HCT116 (cell line): ENCODE measurements at regions not wholly inside any gene's neighbourhood (a gene's known extent, or its start where the extent isn't known, plus 50 kb on each side); places are given as distances from the start of the nearest gene placed in this dataset.

Source experiments
- ATAC-seq: fragments of 200-7000 bp; cut with Tn5 transposase; 2 replicates; pipeline ENCODE4 v1.9.1; 2020; ENCODE audit warnings: mild to moderate bottlenecking, moderate library complexity
- BruUV-seq: library from RNA; stranded (reverse); fragments of 400-500 nt; replicated peaks from 2 replicates; lab custom pipeline; 2021; lab: Mats Ljungman, UMichigan
- CTCF ChIA-PET: fragments of 300-600 bp; sonication (Branson Sonifier 250); formaldehyde crosslinking; loops from one replicate; lab custom pipeline; 2021; ENCODE audit warnings: antibody characterized with exemption; lab: Charles Lee
- POLR2A ChIA-PET: fragments of 300-600, 350-600 bp; sonication (Branson Sonifier 250); formaldehyde crosslinking; loops from one replicate; lab custom pipeline; 2021; ENCODE audit warnings: antibody characterized with exemption; lab: Charles Lee
- RAD21 ChIA-PET, 2 experiments: fragments of 300-600 bp; sonication (Branson Sonifier 250); formaldehyde crosslinking; loops; one replicate each; lab custom pipeline; 2023; ENCODE audit warnings: low total read pairs in 2 of 2; ENCODE audit not compliant: uncharacterized antibody in 2 of 2, unreplicated experiment in 2 of 2, low non-redundant PET in 1 of 2; lab: Charles Lee
- DNase-seq: peaks from one replicate; pipeline ENCODE4 v3.0.0-alpha.2; 2010; ENCODE audit warnings: low read depth, low spot score
- H2AFZ ChIP-seq: fragments of 200-600 bp; shearing (Covaris generic), sonication (generic); 2 replicates; pipeline ENCODE4 v1.6.1; 2017; ENCODE audit warnings: low read depth, mixed run types, mixed read lengths, antibody characterized with exemption, low read length; ENCODE audit not compliant: poor library complexity, severe bottlenecking
- H3K27ac ChIP-seq: 2 replicates; pipeline ENCODE4 v1.5.1; 2012; ENCODE audit warnings: low read depth, low read length
- H3K27me3 ChIP-seq: fragments of 200-600 bp; sonication (generic); 2 replicates; pipeline ENCODE4 v1.6.1; 2016; ENCODE audit warnings: mixed run types, low read length, mixed read lengths; ENCODE audit not compliant: insufficient read depth
- H3K36me3 ChIP-seq, 2 experiments: fragments of 200-500 bp in 1 of 2; fragments of 200-600 bp in 1 of 2; sonication (Bioruptor generic) in 1 of 2; sonication (generic) in 1 of 2; 2 replicates each; pipeline versions ENCODE4 v1.5.1 to v1.6.1; 2014 to 2016; ENCODE audit warnings: low read length in 2 of 2, inconsistent platforms in 1 of 2, mixed read lengths in 1 of 2, mixed run types in 1 of 2; ENCODE audit not compliant: insufficient read depth in 2 of 2, control insufficient read depth in 1 of 2
- H3K4me1 ChIP-seq, 2 experiments: fragments of 200-600 bp in 1 of 2; sonication (generic) in 1 of 2; 2 replicates each; pipeline versions ENCODE4 v1.5.1 to v1.6.1; 2012 to 2017; ENCODE audit warnings: low read length in 2 of 2, inconsistent platforms in 1 of 2, mild to moderate bottlenecking in 1 of 2, mixed read lengths in 1 of 2, mixed run types in 1 of 2, moderate library complexity in 1 of 2; ENCODE audit not compliant: insufficient read depth in 2 of 2, control insufficient read depth in 1 of 2
- H3K4me2 ChIP-seq: fragments of 200-600 bp; sonication (generic); 2 replicates; pipeline ENCODE4 v1.6.1; 2017; ENCODE audit warnings: mixed run types, low read length, mixed read lengths
- H3K4me3 ChIP-seq, 2 experiments: fragments of 200-600 bp in 1 of 2; sonication (generic) in 1 of 2; replicated peaks in 1 of 2; 2 replicates each; pipeline ENCODE4 v1.5.1; 2011 to 2016; ENCODE audit warnings: low read length in 2 of 2, control low read depth in 1 of 2, low read depth in 1 of 2, mild to moderate bottlenecking in 1 of 2, mixed read lengths in 1 of 2, mixed run types in 1 of 2
- H3K79me2 ChIP-seq: fragments of 200-600 bp; sonication (generic); 2 replicates; pipeline ENCODE4 v1.6.1; 2017; ENCODE audit warnings: mild to moderate bottlenecking, mixed run types, low read length, moderate library complexity, mixed read lengths; ENCODE audit not compliant: insufficient read depth
- H3K9ac ChIP-seq: fragments of 200-600 bp; sonication (generic); 2 replicates; pipeline ENCODE4 v1.6.1; 2016; ENCODE audit warnings: low read length, mixed read lengths
- H3K9me2 ChIP-seq: fragments of 200-600 bp; sonication (generic), shearing (Covaris generic); 2 replicates; pipeline ENCODE4 v1.6.1; 2017; ENCODE audit warnings: mixed run types, mild to moderate bottlenecking, moderate library complexity; ENCODE audit not compliant: insufficient read depth
- H3K9me3 ChIP-seq, 2 experiments: fragments of 200-500 bp in 1 of 2; fragments of 200-600 bp in 1 of 2; sonication (Bioruptor generic) in 1 of 2; sonication (generic) in 1 of 2; 2 replicates each; pipeline ENCODE4 v1.6.1; 2014 to 2017; ENCODE audit warnings: low read length in 2 of 2, mixed read lengths in 2 of 2, inconsistent platforms in 1 of 2, low read depth in 1 of 2, mild to moderate bottlenecking in 1 of 2, mixed run types in 1 of 2, moderate library complexity in 1 of 2; ENCODE audit not compliant: control insufficient read depth in 1 of 2, insufficient read depth in 1 of 2
- H4K20me1 ChIP-seq: fragments of 200-600 bp; sonication (generic), shearing (Covaris generic); 2 replicates; pipeline ENCODE4 v1.6.1; 2017; ENCODE audit warnings: mixed run types, mild to moderate bottlenecking, moderate library complexity; ENCODE audit not compliant: insufficient read depth
- ATF3 ChIP-seq: IDR thresholded peaks from 2 replicates; pipeline ENCODE4 v1.6.1; 2012
- CEBPB ChIP-seq: IDR thresholded peaks from 2 replicates; pipeline ENCODE4 v1.6.1; 2012; ENCODE audit warnings: low read depth
- EGR1 ChIP-seq: IDR thresholded peaks from 2 replicates; pipeline ENCODE4 v1.6.1; 2012; ENCODE audit warnings: low read depth
- ELF1 ChIP-seq: IDR thresholded peaks from 2 replicates; pipeline ENCODE4 v1.6.1; 2012; ENCODE audit warnings: low read depth, borderline replicate concordance
- EZH2 ChIP-seq: fragments of 200-600 bp; sonication (generic); IDR thresholded peaks from 2 replicates; pipeline ENCODE4 v1.6.1; 2017; ENCODE audit warnings: antibody characterized with exemption, mixed run types
- FOSL1 ChIP-seq: IDR thresholded peaks from 2 replicates; pipeline ENCODE4 v1.6.1; 2012; ENCODE audit warnings: low read depth
- POLR2A ChIP-seq: IDR thresholded peaks from 2 replicates; pipeline ENCODE4 v1.7.0; 2011; ENCODE audit warnings: borderline replicate concordance; ENCODE audit not compliant: insufficient read depth, insufficient read length; ENCODE audit errors: extremely low read depth
- SIN3A ChIP-seq: IDR thresholded peaks from 2 replicates; pipeline ENCODE4 v1.6.1; 2012; ENCODE audit warnings: low read depth
- SP1 ChIP-seq: IDR thresholded peaks from 2 replicates; pipeline ENCODE4 v1.6.1; 2012; ENCODE audit warnings: low read depth
- SRF ChIP-seq: IDR thresholded peaks from 2 replicates; pipeline ENCODE4 v1.6.1; 2012; ENCODE audit warnings: low read depth
- ZFX ChIP-seq: fragments of 450-650 bp; IDR thresholded peaks from 2 replicates; pipeline ENCODE4 v1.6.1; 2017
- ZNF274 ChIP-seq: fragments of 200-500 bp; sonication (Bioruptor generic); IDR thresholded peaks from 2 replicates; pipeline ENCODE4 v1.6.1; 2014; ENCODE audit warnings: mild to moderate bottlenecking, low read depth, low read length, inconsistent platforms
- intact Hi-C: fragments of 100-400 bp; cut with micrococcal nuclease; formaldehyde crosslinking; loops from 2 replicates; pipeline ENCODE4 v1.10.0; 2022
- TF ChIP-seq, protein P1 (sequence below): IDR thresholded peaks from 2 replicates; pipeline ENCODE4 v1.6.1; 2012; ENCODE audit warnings: low read depth
- TF ChIP-seq, protein P2 (sequence below): IDR thresholded peaks from 2 replicates; pipeline ENCODE4 v1.6.1; 2012

DNA sequence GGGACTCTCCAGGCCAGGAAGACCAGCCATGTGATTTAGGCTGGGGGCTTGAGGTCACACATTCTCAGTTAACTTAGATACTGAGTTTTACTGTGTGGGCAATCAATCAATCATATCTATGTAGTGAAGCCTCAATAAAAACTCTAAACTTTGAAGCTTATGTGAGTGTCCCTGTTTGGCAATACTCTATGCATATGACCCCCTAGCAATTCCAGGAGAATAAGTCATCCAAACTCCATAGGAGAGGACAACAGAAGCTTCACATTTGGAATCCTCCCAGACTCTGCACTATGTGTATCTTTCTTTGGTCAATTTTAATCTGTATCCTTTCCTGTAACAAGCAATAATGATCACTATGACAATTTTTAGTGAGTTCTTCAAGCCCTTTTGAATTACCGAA, 216.8 kb upstream of the RGMB start:
- no peaks in the 10 kb centered on the region for H3K9me2 ChIP-seq
- ChIA-PET POLR2A (no interaction called here), CTCF (no interaction called here), RAD21 (no interaction called here)
- no peak overlapping the region for H3K4me2 ChIP-seq
- H3K9me3 ChIP-seq = no peaks in the 10 kb centered on the region
- no peaks in the 10 kb centered on the region for H3K27me3 ChIP-seq
- H3K4me1 ChIP-seq = no peaks in the 10 kb centered on the region
- H3K36me3 ChIP-seq = no peaks in the 10 kb centered on the region
- ATAC-seq (no peak), DNase-seq (no peak)
- intact Hi-C loops = no loop called here
- no peaks in the 10 kb centered on the region for H3K79me2 ChIP-seq
- no peak overlapping the region for H3K9ac ChIP-seq
- no peaks in the 10 kb centered on the region for H4K20me1 ChIP-seq
- no peak overlapping the region for H2AFZ ChIP-seq
- TF ChIP-seq SRF (no peak), SP1 (no peak), ZNF274 (no peak), ZFX (no peak), EZH2 (no peak), ATF3 (no peak)
- TF ChIP-seq, protein P1, sequence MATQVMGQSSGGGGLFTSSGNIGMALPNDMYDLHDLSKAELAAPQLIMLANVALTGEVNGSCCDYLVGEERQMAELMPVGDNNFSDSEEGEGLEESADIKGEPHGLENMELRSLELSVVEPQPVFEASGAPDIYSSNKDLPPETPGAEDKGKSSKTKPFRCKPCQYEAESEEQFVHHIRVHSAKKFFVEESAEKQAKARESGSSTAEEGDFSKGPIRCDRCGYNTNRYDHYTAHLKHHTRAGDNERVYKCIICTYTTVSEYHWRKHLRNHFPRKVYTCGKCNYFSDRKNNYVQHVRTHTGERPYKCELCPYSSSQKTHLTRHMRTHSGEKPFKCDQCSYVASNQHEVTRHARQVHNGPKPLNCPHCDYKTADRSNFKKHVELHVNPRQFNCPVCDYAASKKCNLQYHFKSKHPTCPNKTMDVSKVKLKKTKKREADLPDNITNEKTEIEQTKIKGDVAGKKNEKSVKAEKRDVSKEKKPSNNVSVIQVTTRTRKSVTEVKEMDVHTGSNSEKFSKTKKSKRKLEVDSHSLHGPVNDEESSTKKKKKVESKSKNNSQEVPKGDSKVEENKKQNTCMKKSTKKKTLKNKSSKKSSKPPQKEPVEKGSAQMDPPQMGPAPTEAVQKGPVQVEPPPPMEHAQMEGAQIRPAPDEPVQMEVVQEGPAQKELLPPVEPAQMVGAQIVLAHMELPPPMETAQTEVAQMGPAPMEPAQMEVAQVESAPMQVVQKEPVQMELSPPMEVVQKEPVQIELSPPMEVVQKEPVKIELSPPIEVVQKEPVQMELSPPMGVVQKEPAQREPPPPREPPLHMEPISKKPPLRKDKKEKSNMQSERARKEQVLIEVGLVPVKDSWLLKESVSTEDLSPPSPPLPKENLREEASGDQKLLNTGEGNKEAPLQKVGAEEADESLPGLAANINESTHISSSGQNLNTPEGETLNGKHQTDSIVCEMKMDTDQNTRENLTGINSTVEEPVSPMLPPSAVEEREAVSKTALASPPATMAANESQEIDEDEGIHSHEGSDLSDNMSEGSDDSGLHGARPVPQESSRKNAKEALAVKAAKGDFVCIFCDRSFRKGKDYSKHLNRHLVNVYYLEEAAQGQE = no peak
- BruUV-seq = no TSS peak
- no peak overlapping the region for H3K4me3 ChIP-seq
- no peak overlapping the region for H3K27ac ChIP-seq

- H3K9me3 ChIP-seq = no peaks in the 10 kb centered on the region
- H4K20me1 ChIP-seq = no peaks in the 10 kb centered on the region
- CTCF ChIA-PET = no interaction called here
- intact Hi-C loops = no loop called here
- RAD21 ChIA-PET = no interaction called here
- DNase-seq = no peak
- H3K27ac ChIP-seq = no peak overlapping the region
- no peak overlapping the region for H3K4me2 ChIP-seq
- ATAC-seq = no peak
- H3K9ac ChIP-seq = no peak overlapping the region
- H3K4me3 ChIP-seq = no peak overlapping the region
- H3K9me2 ChIP-seq = no peaks in the 10 kb centered on the region
- no TSS peak for BruUV-seq
- H3K27me3 ChIP-seq = no peaks in the 10 kb centered on the region
- TF ChIP-seq EZH2 = no peak
- TF ChIP-seq ATF3 = no peak
- TF ChIP-seq FOSL1 = no peak
- no peak for TF ChIP-seq SIN3A
- TF ChIP-seq, protein P1 = no peak
- no peak for TF ChIP-seq ELF1
- TF ChIP-seq, protein P2, sequence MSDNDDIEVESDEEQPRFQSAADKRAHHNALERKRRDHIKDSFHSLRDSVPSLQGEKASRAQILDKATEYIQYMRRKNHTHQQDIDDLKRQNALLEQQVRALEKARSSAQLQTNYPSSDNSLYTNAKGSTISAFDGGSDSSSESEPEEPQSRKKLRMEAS = no peak
- no peak for TF ChIP-seq EGR1
- TF ChIP-seq POLR2A = no peak
- TF ChIP-seq CEBPB = no peak
- TF ChIP-seq, all 23 proteins: peak for 0
- POLR2A ChIA-PET = no interaction called here
- Histone ChIP-seq H3K79me2 (no peaks in the 10 kb centered on the region), H3K4me1 (no peaks in the 10 kb centered on the region), H2AFZ (no peak overlapping the region), H3K36me3 (no peaks in the 10 kb centered on the region)
Measured at GRCh38 chr5:98557916-98558315, 215.5 kb upstream of the RGMB start.
